GM23338 (cell line): ENCODE measurements at regions not wholly inside any gene's neighbourhood (a gene's known extent, or its start where the extent isn't known, plus 50 kb on each side); places are given as distances from the start of the nearest gene placed in this dataset.

ENCODE experiments used
- ATAC-seq: fragments of 200-7000 bp; cut with Tn5 transposase; 3 replicates; pipeline ENCODE4 v1.9.1; 2020
- DNase-seq: peaks from one replicate; pipeline ENCODE4 v3.0.0-alpha.2; 2015; ENCODE audit warnings: low spot score
- H2AFZ ChIP-seq: fragments of 200-600 bp; sonication (generic); 2 replicates; pipeline ENCODE4 v1.8.0; 2016; ENCODE audit warnings: antibody characterized with exemption, mild to moderate bottlenecking, moderate library complexity
- H3F3A ChIP-seq: fragments of 200-600 bp; sonication (generic); replicated peaks from 2 replicates; pipeline ENCODE4 v1.8.0; 2017; ENCODE audit warnings: antibody characterized with exemption, mixed run types, low read depth
- H3K27ac ChIP-seq: fragments of 200-600 bp; sonication (generic); 2 replicates; pipeline ENCODE4 v1.6.1; 2016; ENCODE audit warnings: low read depth
- H3K27me3 ChIP-seq: fragments of 200-600 bp; sonication (generic); 2 replicates; pipeline ENCODE4 v1.8.0; 2016; ENCODE audit warnings: mild to moderate bottlenecking, mixed run types, moderate library complexity; ENCODE audit not compliant: insufficient read depth
- H3K36me3 ChIP-seq: fragments of 200-600 bp; sonication (generic); 2 replicates; pipeline ENCODE4 v1.8.0; 2016; ENCODE audit warnings: mild to moderate bottlenecking; ENCODE audit not compliant: insufficient read depth
- H3K4me1 ChIP-seq: fragments of 200-600 bp; sonication (generic); 2 replicates; pipeline ENCODE4 v1.8.0; 2016; ENCODE audit warnings: mild to moderate bottlenecking, moderate library complexity; ENCODE audit not compliant: insufficient read depth
- H3K4me2 ChIP-seq: fragments of 200-600 bp; sonication (generic); 2 replicates; pipeline ENCODE4 v1.7.1; 2017; ENCODE audit warnings: mixed run types
- H3K4me3 ChIP-seq: fragments of 200-600 bp; sonication (generic); 2 replicates; pipeline ENCODE4 v1.6.1; 2016; ENCODE audit warnings: mixed run types
- H3K79me2 ChIP-seq: fragments of 200-600 bp; sonication (generic); replicated peaks from 2 replicates; pipeline ENCODE4 v1.8.0; 2017; ENCODE audit warnings: mild to moderate bottlenecking; ENCODE audit not compliant: insufficient read depth
- H3K9me2 ChIP-seq: fragments of 200-600 bp; sonication (generic); 2 replicates; pipeline ENCODE4 v1.8.0; 2017; ENCODE audit not compliant: insufficient read depth
- H4K20me1 ChIP-seq: fragments of 200-600 bp; sonication (generic); replicated peaks from 2 replicates; pipeline ENCODE4 v1.8.0; 2017; ENCODE audit warnings: mild to moderate bottlenecking; ENCODE audit not compliant: insufficient read depth
- H3K27ac Mint-ChIP-seq: 2 replicates; pipeline ENCODE4 v1.8.0; 2020; ENCODE audit warnings: inconsistent platforms, mild to moderate bottlenecking, moderate library complexity, mixed read lengths
- H3K27me3 Mint-ChIP-seq: 3 replicates; pipeline ENCODE4 v1.8.0; 2022; ENCODE audit warnings: low read depth, mild to moderate bottlenecking, moderate library complexity, mixed read lengths, inconsistent platforms; ENCODE audit not compliant: insufficient read depth, poor library complexity
- H3K36me3 Mint-ChIP-seq: 3 replicates; pipeline ENCODE4 v1.8.0; 2021; ENCODE audit warnings: low read depth, mild to moderate bottlenecking, inconsistent platforms, moderate library complexity, mixed read lengths
- H3K4me1 Mint-ChIP-seq: 3 replicates; pipeline ENCODE4 v1.8.0; 2020; ENCODE audit warnings: mild to moderate bottlenecking, inconsistent platforms, mixed read lengths
- H3K4me3 Mint-ChIP-seq: 3 replicates; pipeline ENCODE4 v1.8.0; 2021; ENCODE audit warnings: moderate library complexity, mild to moderate bottlenecking, inconsistent platforms, mixed read lengths
- H3K9me3 Mint-ChIP-seq: 3 replicates; pipeline ENCODE4 v1.8.0; 2020; ENCODE audit warnings: moderate library complexity, mild to moderate bottlenecking, inconsistent platforms, mixed read lengths
- CREB1 ChIP-seq: fragments of 250-450 bp; sonication (Bioruptor Pico); IDR thresholded peaks from 2 replicates; pipeline ENCODE4 v1.5.0; 2020; ENCODE audit warnings: low read depth, mild to moderate bottlenecking, moderate library complexity
- CTCF ChIP-seq, 2 experiments: fragments of 200-600 bp in 1 of 2; sonication (generic) in 1 of 2; conservative IDR thresholded peaks; 2 replicates each; pipeline versions ENCODE4 v1.5.1 to v1.6.1; 2016 to 2017; ENCODE audit warnings: antibody characterized with exemption in 2 of 2, low read depth in 2 of 2, mild to moderate bottlenecking in 2 of 2, moderate library complexity in 1 of 2
- EZH2phosphoT487 ChIP-seq: fragments of 200-600 bp; sonication (generic); IDR thresholded peaks from one replicate; pipeline ENCODE4 v1.8.1; 2018; ENCODE audit warnings: antibody characterized with exemption; ENCODE audit not compliant: unreplicated experiment
- NANOG ChIP-seq: IDR thresholded peaks from 2 replicates; pipeline ENCODE4 v1.6.1; 2016; ENCODE audit warnings: antibody characterized with exemption, borderline replicate concordance
- STAT1 ChIP-seq: IDR thresholded peaks from one replicate; pipeline ENCODE4 v1.6.1; 2016; ENCODE audit warnings: antibody characterized with exemption; ENCODE audit not compliant: unreplicated experiment
- TF ChIP-seq, protein P1 (sequence below): IDR thresholded peaks from one replicate; pipeline ENCODE4 v1.6.1; 2018; ENCODE audit warnings: antibody characterized with exemption; ENCODE audit not compliant: unreplicated experiment

- TF ChIP-seq NANOG (no peak), EZH2phosphoT487 (no peak)
- Histone ChIP-seq H3K4me3 (no peak overlapping the region), H3K9me2 (no peaks in the 10 kb centered on the region), H3K27me3 (no peaks in the 10 kb centered on the region), H3K4me2 (no peak overlapping the region), H3K36me3 (no peaks in the 10 kb centered on the region), H3K4me1 (no peaks in the 10 kb centered on the region), H2AFZ (no peak overlapping the region), H3K79me2 (no peaks in the 10 kb centered on the region), H3F3A (no peaks in the 10 kb centered on the region), H3K27ac (no peak overlapping the region), H4K20me1 (no peaks in the 10 kb centered on the region)
- Mint-ChIP-seq H3K4me3 (no peak overlapping the region), H3K4me1 (peaks cover 16% of the 10 kb centered on the region), H3K27ac (no peak overlapping the region), H3K36me3 (no peaks in the 10 kb centered on the region), H3K27me3 (peaks cover 4% of the 10 kb centered on the region), H3K9me3 (no peaks in the 10 kb centered on the region)
- DNase-seq (no peak), ATAC-seq (no peak)
These were observed 87.8 kb upstream of the ASB18 start for GRCh38 chr2:236351966-236352525.

- Histone ChIP-seq H3K27me3 (no peaks in the 10 kb centered on the region), H4K20me1 (no peaks in the 10 kb centered on the region), H3K4me3 (no peak overlapping the region), H3K4me2 (no peak overlapping the region), H3K27ac (no peak overlapping the region), H2AFZ (no peak overlapping the region), H3K9me2 (no peaks in the 10 kb centered on the region), H3K36me3 (no peaks in the 10 kb centered on the region), H3K4me1 (no peaks in the 10 kb centered on the region), H3F3A (no peaks in the 10 kb centered on the region), H3K79me2 (no peaks in the 10 kb centered on the region)
- TF ChIP-seq CTCF (conservative IDR thresholded peaks at IDR 0.05; ENCODE audit: low read depth in 2 of 2) (peak; percentile 74 to 99), CREB1 (CRISPR knock-in tag) (0 out of 2 replicates have a peak, but pooled peaks have one; percentile 37), STAT1 (no peak), NANOG (no peak)
- TF ChIP-seq, protein P1, sequence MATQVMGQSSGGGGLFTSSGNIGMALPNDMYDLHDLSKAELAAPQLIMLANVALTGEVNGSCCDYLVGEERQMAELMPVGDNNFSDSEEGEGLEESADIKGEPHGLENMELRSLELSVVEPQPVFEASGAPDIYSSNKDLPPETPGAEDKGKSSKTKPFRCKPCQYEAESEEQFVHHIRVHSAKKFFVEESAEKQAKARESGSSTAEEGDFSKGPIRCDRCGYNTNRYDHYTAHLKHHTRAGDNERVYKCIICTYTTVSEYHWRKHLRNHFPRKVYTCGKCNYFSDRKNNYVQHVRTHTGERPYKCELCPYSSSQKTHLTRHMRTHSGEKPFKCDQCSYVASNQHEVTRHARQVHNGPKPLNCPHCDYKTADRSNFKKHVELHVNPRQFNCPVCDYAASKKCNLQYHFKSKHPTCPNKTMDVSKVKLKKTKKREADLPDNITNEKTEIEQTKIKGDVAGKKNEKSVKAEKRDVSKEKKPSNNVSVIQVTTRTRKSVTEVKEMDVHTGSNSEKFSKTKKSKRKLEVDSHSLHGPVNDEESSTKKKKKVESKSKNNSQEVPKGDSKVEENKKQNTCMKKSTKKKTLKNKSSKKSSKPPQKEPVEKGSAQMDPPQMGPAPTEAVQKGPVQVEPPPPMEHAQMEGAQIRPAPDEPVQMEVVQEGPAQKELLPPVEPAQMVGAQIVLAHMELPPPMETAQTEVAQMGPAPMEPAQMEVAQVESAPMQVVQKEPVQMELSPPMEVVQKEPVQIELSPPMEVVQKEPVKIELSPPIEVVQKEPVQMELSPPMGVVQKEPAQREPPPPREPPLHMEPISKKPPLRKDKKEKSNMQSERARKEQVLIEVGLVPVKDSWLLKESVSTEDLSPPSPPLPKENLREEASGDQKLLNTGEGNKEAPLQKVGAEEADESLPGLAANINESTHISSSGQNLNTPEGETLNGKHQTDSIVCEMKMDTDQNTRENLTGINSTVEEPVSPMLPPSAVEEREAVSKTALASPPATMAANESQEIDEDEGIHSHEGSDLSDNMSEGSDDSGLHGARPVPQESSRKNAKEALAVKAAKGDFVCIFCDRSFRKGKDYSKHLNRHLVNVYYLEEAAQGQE = no peak
- no peak overlapping the region for H3K27ac Mint-ChIP-seq
- ATAC-seq = peak; percentile 19; the same call in 2 of the 3 replicates
- H3K9me3 Mint-ChIP-seq = no peaks in the 10 kb centered on the region
- H3K36me3 Mint-ChIP-seq = no peaks in the 10 kb centered on the region
- H3K27me3 Mint-ChIP-seq = peaks cover 4% of the 10 kb centered on the region
- no peak overlapping the region for H3K4me3 Mint-ChIP-seq
- peak; percentile 55 for DNase-seq
- peaks cover 15% of the 10 kb centered on the region for H3K4me1 Mint-ChIP-seq
These were observed 88.8 kb upstream of the ASB18 start for GRCh38 chr2:236352761-236353593.
